Activated CD8-positive, alpha-beta T cell treated with anti-CD3 and anti-CD28 coated beads, Interleukin-2, amount 10 ng/mL, durations not matched to agents 7 days and 5 days (primary cell): ENCODE measurements at regions not wholly inside any gene's neighbourhood (a gene's known extent, or its start where the extent isn't known, plus 50 kb on each side); places are given as distances from the start of the nearest gene placed in this dataset.
"Not testable (repeated sequence)": the region's sequence is repeated elsewhere in the genome, so short reads cannot be mapped to it uniquely, and the experiment has no call there.

Experiments
- ATAC-seq: fragments of 150-1000 bp; cut with Tn5 transposase; one replicate; pipeline ENCODE4 v1.10.0; 2021; ENCODE audit warnings: moderate library complexity
- CTCF ChIA-PET: fragments of 350-600 bp; sonication (Branson Sonifier 250); formaldehyde crosslinking; loops from one replicate; lab custom pipeline; 2021; ENCODE audit warnings: antibody characterized with exemption; lab: Charles Lee
- POLR2A ChIA-PET: fragments of 350-600 bp; sonication (Branson Sonifier 250); formaldehyde crosslinking; loops from one replicate; lab custom pipeline; 2021; ENCODE audit warnings: antibody characterized with exemption; lab: Charles Lee
- DNase-seq: peaks from one replicate; pipeline ENCODE4 v3.0.0-alpha.2; 2020
- H3K27ac Mint-ChIP-seq: one replicate; pipeline ENCODE4 v1.8.0; 2021; ENCODE audit warnings: mild to moderate bottlenecking, mixed read lengths
- H3K27me3 Mint-ChIP-seq: one replicate; pipeline ENCODE4 v1.8.0; 2021; ENCODE audit warnings: low read depth, mixed read lengths
- H3K36me3 Mint-ChIP-seq: one replicate; pipeline ENCODE4 v1.8.0; 2021; ENCODE audit warnings: low read depth, mixed read lengths
- H3K4me1 Mint-ChIP-seq: one replicate; pipeline ENCODE4 v1.8.0; 2021; ENCODE audit warnings: low read depth, mixed read lengths
- H3K4me3 Mint-ChIP-seq: one replicate; pipeline ENCODE4 v1.8.0; 2021; ENCODE audit warnings: mild to moderate bottlenecking, mixed read lengths
- H3K9me3 Mint-ChIP-seq: one replicate; pipeline ENCODE4 v1.8.0; 2022; ENCODE audit warnings: mixed read lengths; ENCODE audit not compliant: insufficient read depth

GRCh38 chrX:19194285-19195242, 72.3 kb upstream of the ADGRG2 start:
- CTCF ChIA-PET = interaction anchor here (2.1 kb wide), 1 partner anchor 140 kb away, joined by 6 read pairs; no protein-coding TSS in a partner anchor
- no peak for ATAC-seq

DNA sequence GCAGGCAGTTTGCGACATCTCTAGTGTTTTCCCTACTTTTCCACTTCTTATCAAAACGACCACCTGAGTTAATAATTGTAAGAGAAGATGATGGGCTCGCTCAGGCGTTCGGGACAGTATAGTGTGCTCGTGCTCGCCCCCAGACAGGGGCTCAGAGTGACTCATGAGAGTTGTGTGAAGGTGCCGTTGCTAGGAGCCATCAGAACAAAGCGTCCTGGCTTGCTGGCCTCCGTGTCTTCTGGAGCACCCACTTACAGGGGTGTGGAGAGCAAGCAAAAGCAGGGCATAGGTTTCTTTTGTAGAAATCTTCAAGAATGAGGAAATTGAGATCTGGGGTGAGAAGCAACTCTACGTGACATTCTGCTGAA, 73.0 kb upstream of the ADGRG2 start:
- no peak for ATAC-seq
- no peaks in the 10 kb centered on the region for H3K4me1 Mint-ChIP-seq
- H3K9me3 Mint-ChIP-seq = no peaks in the 10 kb centered on the region
- no peak overlapping the region for H3K27ac Mint-ChIP-seq
- no peaks in the 10 kb centered on the region for H3K36me3 Mint-ChIP-seq
- no peak for DNase-seq
- no peak overlapping the region for H3K4me3 Mint-ChIP-seq
- H3K27me3 Mint-ChIP-seq = peaks cover 3% of the 10 kb centered on the region
- POLR2A ChIA-PET = no interaction called here
- CTCF ChIA-PET = interaction anchor here (2.1 kb wide), 1 partner anchor 139 kb away, joined by 6 read pairs; no protein-coding TSS in a partner anchor

More at GRCh38 chrX:19194285-19195242, 72.3 kb upstream of the ADGRG2 start:
- POLR2A ChIA-PET = no interaction called here
- DNase-seq = no peak
- Mint-ChIP-seq H3K27me3 (peaks cover 3% of the 10 kb centered on the region), H3K27ac (no peak overlapping the region), H3K9me3 (no peaks in the 10 kb centered on the region), H3K4me3 (no peak overlapping the region), H3K36me3 (no peaks in the 10 kb centered on the region), H3K4me1 (no peaks in the 10 kb centered on the region)

DNA sequence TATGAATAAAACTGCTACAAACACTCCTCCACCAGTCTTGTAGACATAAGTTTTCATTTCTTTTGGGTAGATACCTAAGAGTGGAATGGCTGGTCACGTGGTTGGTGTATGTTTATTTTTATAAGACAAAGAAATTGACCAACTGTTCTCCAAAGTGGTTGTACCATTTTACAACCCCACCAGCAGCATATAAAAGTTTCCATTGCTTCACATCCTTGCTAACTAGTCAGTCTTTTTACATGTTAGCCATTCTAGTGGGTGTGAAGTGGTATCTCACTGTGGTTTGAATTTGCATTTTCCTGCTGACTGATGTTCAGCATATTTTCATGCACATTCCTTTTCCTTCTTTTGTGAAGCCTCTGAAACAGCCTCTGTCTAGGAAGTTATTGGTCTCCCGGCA, 76.2 kb upstream of the ADGRG2 start:
- ChIA-PET POLR2A (no interaction called here), CTCF (no interaction called here)
- no peak overlapping the region for H3K27ac Mint-ChIP-seq
- ATAC-seq (no peak), DNase-seq (no peak)
- no peaks in the 10 kb centered on the region for H3K4me1 Mint-ChIP-seq
- no peaks in the 10 kb centered on the region for H3K36me3 Mint-ChIP-seq
- no peak overlapping the region for H3K4me3 Mint-ChIP-seq
- peaks cover 3% of the 10 kb centered on the region for H3K27me3 Mint-ChIP-seq
- H3K9me3 Mint-ChIP-seq = no peaks in the 10 kb centered on the region

DNA sequence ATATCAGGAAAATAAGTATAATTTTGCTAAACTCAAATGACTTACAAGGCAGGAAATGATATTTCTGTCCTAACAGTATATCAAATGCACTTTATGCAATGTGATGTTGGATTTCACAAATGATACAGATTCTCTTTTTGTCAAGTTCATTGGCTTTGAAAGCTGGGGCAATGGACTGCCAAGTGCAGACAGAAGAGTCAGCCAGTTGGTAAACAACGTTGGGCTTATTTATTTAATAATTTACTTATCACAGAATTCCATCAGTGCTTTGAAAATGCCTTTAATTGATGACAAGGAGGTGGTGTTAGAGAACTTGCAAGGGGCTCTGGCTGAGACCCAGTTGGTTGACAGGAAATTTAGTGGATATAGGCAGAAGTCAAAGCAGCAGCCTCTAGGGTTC, 79.9 kb upstream of the ADGRG2 start:
- H3K27me3 Mint-ChIP-seq = no peaks in the 10 kb centered on the region
- H3K27ac Mint-ChIP-seq = no peak overlapping the region
- H3K4me3 Mint-ChIP-seq = no peak overlapping the region
- no peaks in the 10 kb centered on the region for H3K4me1 Mint-ChIP-seq
- ChIA-PET CTCF (no interaction called here), POLR2A (no interaction called here)
- DNase-seq (no peak), ATAC-seq (no peak)
- H3K36me3 Mint-ChIP-seq = no peaks in the 10 kb centered on the region
- no peaks in the 10 kb centered on the region for H3K9me3 Mint-ChIP-seq

- CTCF ChIA-PET = no interaction called here
- POLR2A ChIA-PET = no interaction called here
- ATAC-seq (no peak), DNase-seq (no peak)
- Mint-ChIP-seq H3K27me3 (no peaks in the 10 kb centered on the region), H3K9me3 (no peaks in the 10 kb centered on the region), H3K4me1 (no peaks in the 10 kb centered on the region), H3K4me3 (no peak overlapping the region), H3K27ac (no peak overlapping the region), H3K36me3 (no peaks in the 10 kb centered on the region)
Observed at GRCh38 chrX:19204636-19205035, 82.4 kb upstream of the ADGRG2 start.

DNA sequence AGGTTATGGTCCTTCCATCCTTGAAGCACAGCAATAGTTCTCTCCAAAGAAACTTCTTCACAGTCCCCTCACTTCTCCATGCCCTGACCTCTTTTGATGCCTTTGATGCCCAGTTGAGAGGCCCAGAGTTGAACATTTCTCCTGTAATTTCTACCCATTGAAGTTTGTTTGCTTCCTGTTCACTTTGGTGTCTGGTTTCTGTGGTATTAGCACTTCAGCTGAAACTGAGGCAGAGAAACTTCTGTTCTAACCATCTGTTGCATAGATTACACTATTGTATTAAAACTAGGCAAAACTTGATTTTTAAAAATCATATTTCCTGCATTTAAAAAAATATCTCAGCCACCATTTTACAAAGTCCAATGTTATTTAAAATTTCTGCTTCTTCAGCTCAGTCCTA, 89.8 kb upstream of the ADGRG2 start:
- no peaks in the 10 kb centered on the region for H3K9me3 Mint-ChIP-seq
- CTCF ChIA-PET = interaction anchor here (1.0 kb wide), 1 partner anchor 16 kb away, joined by 3 read pairs; no protein-coding TSS in a partner anchor

DNA sequence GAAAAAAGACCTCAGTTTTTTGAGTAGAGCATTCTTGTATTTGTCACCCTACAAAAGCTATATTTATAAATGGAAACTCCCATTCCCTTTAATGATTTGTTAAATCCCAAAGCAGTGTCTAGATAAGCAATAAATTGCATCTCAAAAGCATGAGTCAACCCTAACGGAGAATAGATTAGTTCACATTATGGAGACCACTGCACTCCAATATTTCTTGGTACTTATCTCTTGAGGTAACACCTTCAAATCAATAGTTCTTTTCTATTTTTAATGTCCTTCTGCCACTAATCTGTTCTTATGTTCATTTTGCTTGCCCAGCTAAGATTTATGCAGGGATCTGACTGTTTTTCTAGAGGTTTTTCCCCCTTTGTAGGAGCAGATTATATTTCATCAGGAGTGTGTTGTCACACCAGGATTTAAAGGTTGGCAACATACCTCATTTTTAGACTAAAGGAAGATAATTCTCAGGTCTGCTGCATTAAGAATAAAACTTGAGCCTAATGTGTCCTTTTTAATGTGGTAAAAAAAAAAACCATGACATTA, 91.4 kb upstream of the ADGRG2 start:
- POLR2A ChIA-PET = no interaction called here
- H3K4me1 Mint-ChIP-seq = peaks cover 8% of the 10 kb centered on the region
- H3K27ac Mint-ChIP-seq = no peak overlapping the region
- DNase-seq = no peak
- no peak for ATAC-seq
- no peaks in the 10 kb centered on the region for H3K36me3 Mint-ChIP-seq
- no peaks in the 10 kb centered on the region for H3K9me3 Mint-ChIP-seq
- H3K4me3 Mint-ChIP-seq = no peak overlapping the region
- peaks cover 6% of the 10 kb centered on the region for H3K27me3 Mint-ChIP-seq
- CTCF ChIA-PET = no interaction called here

More for the DNA sequence above, 89.8 kb upstream of the ADGRG2 start:
- DNase-seq (no peak), ATAC-seq (no peak)
- Mint-ChIP-seq H3K4me3 (no peak overlapping the region), H3K27me3 (peaks cover 6% of the 10 kb centered on the region), H3K4me1 (peaks cover 8% of the 10 kb centered on the region), H3K27ac (no peak overlapping the region), H3K36me3 (no peaks in the 10 kb centered on the region)
- POLR2A ChIA-PET = no interaction called here

DNA sequence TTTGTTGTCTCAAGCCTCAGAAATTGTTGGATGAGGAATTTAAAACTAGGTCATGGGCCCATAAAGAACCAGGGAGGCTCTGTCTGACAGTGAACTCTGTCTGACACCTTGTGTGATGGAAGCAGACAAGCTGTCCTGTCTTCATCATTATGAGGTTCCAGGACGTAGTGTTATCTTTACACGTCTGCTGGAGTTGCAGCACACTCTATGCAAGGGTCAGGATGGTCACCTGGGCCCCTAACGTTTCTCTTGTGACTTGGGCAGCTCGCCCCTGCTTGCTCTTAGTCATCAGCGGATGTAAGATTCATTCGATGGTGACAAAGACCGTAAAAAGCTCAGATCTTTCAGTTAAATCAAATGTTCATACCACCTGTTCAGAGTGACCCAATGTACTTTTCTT, 92.0 kb upstream of the ADGRG2 start:
- ChIA-PET CTCF (no interaction called here), POLR2A (no interaction called here)
- H3K4me1 Mint-ChIP-seq = peaks cover 8% of the 10 kb centered on the region
- no peak overlapping the region for H3K4me3 Mint-ChIP-seq
- H3K27me3 Mint-ChIP-seq = peaks cover 6% of the 10 kb centered on the region
- no peak for ATAC-seq
- no peak for DNase-seq
- H3K9me3 Mint-ChIP-seq = no peaks in the 10 kb centered on the region
- H3K27ac Mint-ChIP-seq = no peak overlapping the region
- no peaks in the 10 kb centered on the region for H3K36me3 Mint-ChIP-seq

GRCh38 chrX:19225909-19226308, 103.6 kb upstream of the ADGRG2 start:
- no peaks in the 10 kb centered on the region for H3K36me3 Mint-ChIP-seq
- ATAC-seq (no peak), DNase-seq (no peak)
- no peaks in the 10 kb centered on the region for H3K9me3 Mint-ChIP-seq
- ChIA-PET CTCF (no interaction called here), POLR2A (no interaction called here)
- H3K27me3 Mint-ChIP-seq = no peaks in the 10 kb centered on the region
- no peak overlapping the region for H3K27ac Mint-ChIP-seq
- H3K4me1 Mint-ChIP-seq = no peaks in the 10 kb centered on the region
- no peak overlapping the region for H3K4me3 Mint-ChIP-seq

GRCh38 chrX:19229896-19230295, 107.6 kb upstream of the ADGRG2 start:
- H3K4me3 Mint-ChIP-seq, H3K27me3 Mint-ChIP-seq, POLR2A ChIA-PET, DNase-seq, H3K27ac Mint-ChIP-seq, H3K4me1 Mint-ChIP-seq, CTCF ChIA-PET, H3K9me3 Mint-ChIP-seq, ATAC-seq, H3K36me3 Mint-ChIP-seq: not testable (repeated sequence)

DNA sequence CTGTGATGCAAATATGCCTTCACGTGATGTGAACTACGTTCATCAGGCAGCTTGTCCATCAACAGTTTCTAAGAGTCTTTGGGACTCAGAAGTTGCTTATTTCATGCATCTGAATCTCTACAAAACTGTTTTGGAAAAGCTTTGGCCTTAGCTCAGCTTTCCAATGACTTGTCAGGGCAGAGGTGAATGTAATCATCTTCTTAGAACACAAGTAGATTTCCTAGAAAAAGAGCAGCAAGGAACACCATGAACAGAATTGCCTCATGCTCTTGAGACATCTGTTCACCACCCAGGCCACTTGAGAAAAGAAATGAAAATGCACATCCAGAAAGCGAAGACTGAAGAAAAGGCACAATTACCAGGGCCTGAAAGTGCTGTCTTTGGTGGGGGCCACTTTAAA, 105.8 kb upstream of the PDHA1 start:
- POLR2A ChIA-PET = no interaction called here
- DNase-seq (no peak), ATAC-seq (no peak)
- H3K36me3 Mint-ChIP-seq = no peaks in the 10 kb centered on the region
- H3K27me3 Mint-ChIP-seq = no peaks in the 10 kb centered on the region
- no peaks in the 10 kb centered on the region for H3K9me3 Mint-ChIP-seq
- no peak overlapping the region for H3K27ac Mint-ChIP-seq
- H3K4me3 Mint-ChIP-seq = no peak overlapping the region
- CTCF ChIA-PET = no interaction called here
- no peaks in the 10 kb centered on the region for H3K4me1 Mint-ChIP-seq

GRCh38 chrX:19243431-19243830, 100.3 kb upstream of the PDHA1 start:
- Mint-ChIP-seq H3K27me3 (no peaks in the 10 kb centered on the region), H3K27ac (no peak overlapping the region), H3K4me1 (no peaks in the 10 kb centered on the region), H3K4me3 (no peak overlapping the region), H3K36me3 (no peaks in the 10 kb centered on the region), H3K9me3 (no peaks in the 10 kb centered on the region)
- CTCF ChIA-PET = no interaction called here
- POLR2A ChIA-PET = no interaction called here
- ATAC-seq = no peak
- DNase-seq = no peak
